Left colon (tissue), 2 donors: ENCODE measurements at regions not wholly inside any gene's neighbourhood (a gene's known extent, or its start where the extent isn't known, plus 50 kb on each side); places are given as distances from the start of the nearest gene placed in this dataset.

Experiments used
- ATAC-seq: fragments of 200-7000 bp; cut with Tn5 transposase; one replicate; pipeline ENCODE4 v1.9.1; 2020; ENCODE audit warnings: mild to moderate bottlenecking, moderate library complexity
- DNase-seq, 2 donors: peaks; one replicate each; pipeline ENCODE4 v3.0.0-alpha.2; 2020
- intact Hi-C, 2 donors: fragments of 100-400 bp; cut with DNase I in 1 of 2; cut with micrococcal nuclease in 1 of 2; formaldehyde crosslinking; loops; one replicate each; pipeline versions ENCODE4 v1.11.2 to v1.14.0; 2022; cut with DNase I, micrococcal nuclease
- donor health status: DM: no; HTN: no; CAD: no.
- donor health status: DM: yes; HTN: yes; CAD: no.

- ATAC-seq, result no peak
- intact Hi-C loops, result no loop called here
- DNase-seq, result no peak
Observed at GRCh38 chr2:118671701-118672454, 175.6 kb downstream of the EN1 start.

GRCh38 chr2:118670838-118671237 is 176.6 kb downstream of the EN1 start:
- DNase-seq (no peak), ATAC-seq (no peak)
- intact Hi-C loops, result no loop called here

- no peak for DNase-seq
- no peak for ATAC-seq
- intact Hi-C loops, result no loop called here
Observed at GRCh38 chr2:118670276-118670675, 177.2 kb downstream of the EN1 start.

GRCh38 chr2:118669654-118670053 is 177.8 kb downstream of the EN1 start:
- DNase-seq, result no peak
- intact Hi-C loops, result no loop called here
- no peak for ATAC-seq

- DNase-seq, result no peak
- intact Hi-C loops, result no loop called here
Observed at GRCh38 chr2:118668431-118669424, 178.7 kb downstream of the EN1 start.

GRCh38 chr2:118667964-118668363 is 179.5 kb downstream of the EN1 start:
- DNase-seq (no peak), ATAC-seq (no peak)
- intact Hi-C loops, result no loop called here

More at GRCh38 chr2:118668431-118669424, 178.7 kb downstream of the EN1 start:
- no peak for ATAC-seq

DNA sequence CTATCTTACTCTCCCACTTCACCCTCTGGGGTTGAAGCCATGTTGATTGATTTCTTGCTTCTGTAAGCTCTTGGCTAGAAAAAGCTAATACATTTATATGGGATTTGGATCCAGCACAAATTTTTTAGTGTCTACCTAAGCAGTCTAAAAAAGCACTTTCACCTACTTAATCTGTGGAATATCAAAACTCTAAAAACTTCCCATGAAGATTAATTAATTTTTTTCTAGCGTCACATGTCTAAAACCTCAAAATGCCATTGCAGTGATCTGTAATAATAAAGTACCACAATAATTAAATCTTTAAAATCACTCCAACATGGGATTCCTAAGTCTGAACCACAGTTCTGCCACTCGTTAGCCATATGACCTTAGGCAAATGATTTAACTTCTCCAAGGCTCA is 180.1 kb downstream of the EN1 start:
- no peak for ATAC-seq
- DNase-seq, result no peak
- intact Hi-C loops, result no loop called here

DNA sequence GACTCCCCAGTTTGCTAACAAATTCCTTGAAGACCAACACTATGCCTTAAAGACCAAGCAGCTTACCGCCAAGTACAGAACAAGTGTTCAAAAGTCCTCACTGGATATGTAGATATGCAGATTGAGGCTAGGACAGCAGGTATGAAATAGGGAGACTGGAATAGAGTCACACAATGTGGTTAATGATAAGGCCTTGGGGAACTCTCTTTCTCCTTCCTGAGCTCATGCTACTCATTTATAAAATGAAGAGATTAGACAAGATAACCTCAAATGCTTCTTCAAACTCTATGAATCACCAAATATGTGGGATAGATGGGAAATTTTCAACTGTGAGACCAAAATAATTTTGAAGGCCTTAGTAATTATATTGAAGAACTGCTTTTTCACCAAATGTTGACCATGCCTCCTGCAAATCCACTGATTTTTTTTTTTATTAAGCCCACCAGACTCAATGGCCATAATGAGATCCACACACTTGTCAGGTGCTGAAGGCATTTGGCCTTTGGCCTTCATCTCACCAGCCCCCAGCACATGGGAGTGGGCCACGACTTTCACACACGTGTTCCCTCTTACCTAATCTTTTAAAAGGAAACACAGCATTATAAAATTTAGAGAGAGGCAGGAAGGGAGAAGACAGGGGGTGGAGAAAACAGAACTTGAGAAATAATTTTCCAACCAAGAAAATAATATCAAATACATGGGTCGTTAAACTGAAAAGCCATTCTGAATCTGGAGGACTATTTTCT is 181.5 kb downstream of the EN1 start:
- no peak for ATAC-seq
- DNase-seq, result no peak
- intact Hi-C loops, result no loop called here

DNA sequence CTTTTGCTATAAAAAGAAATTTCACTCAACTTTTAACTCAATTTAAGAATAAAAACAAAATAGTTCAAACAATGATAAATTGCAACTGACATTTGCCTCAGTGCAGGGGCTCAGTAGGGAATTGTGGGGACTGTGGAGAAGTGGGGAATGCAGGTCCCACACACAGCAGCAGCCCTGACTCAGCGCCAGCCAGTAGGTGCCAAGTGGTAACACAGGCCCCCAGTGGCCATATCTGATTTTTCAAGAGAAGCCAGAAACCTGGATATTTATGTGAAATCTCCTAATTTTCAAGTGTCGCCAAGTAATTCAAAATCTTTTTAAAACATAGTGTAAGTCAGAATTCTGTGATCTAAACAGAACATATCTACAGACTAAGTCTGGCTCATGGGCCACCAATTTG is 186.3 kb downstream of the EN1 start:
- intact Hi-C loops, result no loop called here
- no peak for ATAC-seq
- DNase-seq, result no peak

DNA sequence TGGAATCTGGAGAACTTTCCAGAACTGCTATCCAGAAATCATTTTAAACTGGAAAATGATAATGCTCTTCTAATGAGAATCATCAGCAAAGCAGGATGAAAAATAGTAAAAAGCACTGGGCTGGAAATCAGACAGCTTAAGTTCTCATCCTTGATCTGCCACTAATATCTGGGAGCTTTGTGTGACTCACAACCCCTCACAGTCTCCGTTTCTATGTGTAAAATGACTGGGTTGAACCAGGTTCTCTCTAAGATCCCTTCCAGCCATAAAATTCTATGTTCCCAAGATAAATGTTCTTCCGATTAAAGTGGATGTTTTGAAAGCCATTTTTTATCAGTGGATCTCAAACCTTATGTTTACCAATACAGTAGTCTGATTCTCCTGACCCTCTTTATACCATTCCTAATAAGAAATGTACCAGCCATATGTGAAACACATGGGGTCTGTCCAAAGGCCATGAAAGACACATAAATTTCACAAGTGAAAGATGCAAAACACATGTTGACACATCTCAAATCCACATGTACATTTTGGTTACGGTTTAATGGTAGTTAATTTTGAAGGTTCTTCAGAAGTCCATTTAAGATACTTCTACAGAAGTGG is 188.8 kb downstream of the EN1 start:
- ATAC-seq (no peak), DNase-seq (no peak)
- intact Hi-C loops, result no loop called here

DNA sequence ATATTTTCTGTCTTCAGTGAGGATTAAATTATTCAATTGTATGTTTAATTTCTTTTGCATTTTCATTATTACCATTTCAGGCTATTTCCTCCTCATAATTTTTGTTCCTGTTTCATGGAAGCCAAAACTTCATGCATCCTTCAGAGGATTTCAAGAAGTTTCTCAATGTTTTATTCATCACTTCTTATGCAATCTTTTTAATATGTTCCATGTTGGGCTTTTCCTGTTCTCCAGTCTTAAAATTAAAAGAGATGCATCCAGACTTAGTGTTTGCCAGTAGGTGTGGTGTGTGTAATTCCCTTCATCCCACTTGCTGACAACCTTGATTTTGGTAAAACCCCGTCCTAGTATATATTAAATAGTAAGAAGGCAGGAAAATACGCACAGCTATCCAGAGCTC is 190.0 kb downstream of the EN1 start:
- intact Hi-C loops, result no loop called here
- ATAC-seq (no peak), DNase-seq (no peak)

GRCh38 chr2:118654945-118655344 is 192.5 kb downstream of the EN1 start:
- no peak for ATAC-seq
- intact Hi-C loops, result no loop called here

GRCh38 chr2:118650327-118650726 is 197.1 kb downstream of the EN1 start:
- intact Hi-C loops, result no loop called here
- DNase-seq, result no peak
- ATAC-seq, result no peak

More at GRCh38 chr2:118654945-118655344, 192.5 kb downstream of the EN1 start:
- DNase-seq, result no peak

DNA sequence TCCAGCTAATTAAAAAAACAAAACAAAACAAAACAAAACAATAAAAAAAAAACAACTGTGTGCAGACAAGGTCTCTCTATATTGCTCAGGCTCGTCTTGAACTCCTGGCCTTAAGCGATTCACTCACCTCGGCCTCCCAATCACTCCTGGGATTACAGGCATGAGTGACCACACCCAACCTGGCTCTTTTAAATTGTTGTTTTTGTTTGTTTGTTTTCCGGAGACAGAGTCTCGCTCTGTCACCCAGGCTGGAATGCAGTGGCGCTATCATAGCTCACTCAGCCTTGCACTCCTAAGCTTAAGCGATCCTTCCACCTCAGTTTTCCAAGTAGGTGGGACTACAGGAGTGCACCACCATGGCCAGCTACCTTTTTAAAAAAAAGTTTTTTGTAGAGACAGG is 201.6 kb downstream of the EN1 start:
- intact Hi-C loops, result no loop called here
- DNase-seq (no peak), ATAC-seq (no peak)

DNA sequence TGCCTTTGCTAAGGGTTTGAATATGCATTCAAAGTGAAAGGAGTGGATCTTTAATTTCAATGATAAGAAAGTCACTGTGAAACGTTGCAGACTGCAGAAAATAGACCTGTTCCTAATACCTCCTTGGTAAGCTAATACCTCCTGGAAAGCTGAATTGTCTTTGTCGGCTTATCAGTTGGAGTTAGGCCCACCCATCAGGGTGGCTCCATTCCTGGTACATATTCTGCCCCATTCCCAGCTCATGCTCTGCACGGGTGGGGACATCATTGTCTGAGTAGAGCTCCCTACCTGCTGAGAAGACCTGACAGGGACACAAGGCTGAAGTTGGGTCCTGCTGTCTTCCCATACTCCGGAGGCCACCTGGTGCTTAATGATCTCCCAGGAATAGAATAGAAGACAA is 203.3 kb downstream of the EN1 start:
- intact Hi-C loops, result no loop called here
- no peak for ATAC-seq
- no peak for DNase-seq

- intact Hi-C loops, result no loop called here
- ATAC-seq (no peak), DNase-seq (no peak)
Observed at GRCh38 chr2:118643294-118643693, 204.2 kb downstream of the EN1 start.

DNA sequence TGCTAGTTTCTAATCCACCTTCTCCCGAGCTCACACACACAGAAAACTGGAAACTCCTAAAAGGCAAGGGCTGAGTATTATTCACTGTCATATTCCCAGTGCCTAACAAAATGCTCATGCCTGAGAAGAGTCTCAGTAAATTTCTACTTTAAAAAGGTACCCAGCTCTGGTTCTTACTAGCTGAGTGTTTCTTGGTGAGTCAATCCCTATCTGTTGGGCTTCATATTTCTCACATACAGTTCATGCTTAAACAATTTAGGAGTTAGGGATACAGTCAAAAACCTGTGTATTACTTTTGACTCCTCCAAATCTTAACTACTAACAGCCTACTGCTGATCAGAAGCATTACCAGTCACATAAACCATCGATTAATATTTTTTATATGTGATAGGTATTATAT is 204.9 kb downstream of the EN1 start:
- DNase-seq, result no peak
- intact Hi-C loops, result no loop called here
- no peak for ATAC-seq

DNA sequence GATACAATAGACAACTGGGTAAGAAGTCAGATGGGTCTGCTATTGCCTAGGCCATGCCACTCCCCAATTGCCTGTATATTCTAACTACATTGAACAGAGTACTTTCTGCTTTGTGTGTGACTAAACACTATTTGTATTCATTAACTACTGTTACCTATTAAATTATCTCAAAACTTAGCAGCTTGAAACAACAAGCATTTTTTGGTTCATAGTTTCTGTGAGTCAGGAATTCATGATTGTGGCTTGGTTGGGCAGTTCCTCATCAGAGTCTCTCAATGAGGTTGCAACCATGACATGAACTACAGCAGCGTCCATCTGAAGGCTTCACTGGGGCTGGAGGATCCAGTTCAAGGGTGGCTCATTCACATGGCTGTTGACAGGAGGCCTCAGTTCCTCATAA is 205.7 kb downstream of the EN1 start:
- intact Hi-C loops, result no loop called here
- DNase-seq (no peak), ATAC-seq (no peak)

- intact Hi-C loops, result no loop called here
Observed at GRCh38 chr2:118639371-118639770, 208.1 kb downstream of the EN1 start.

More at GRCh38 chr2:118639371-118639770, 208.1 kb downstream of the EN1 start:
- no peak for ATAC-seq
- no peak for DNase-seq
